RPMI8226 (cell line): ENCODE measurements at regions not wholly inside any gene's neighbourhood (a gene's known extent, or its start where the extent isn't known, plus 50 kb on each side); places are given as distances from the start of the nearest gene placed in this dataset.

Experiments
- DNase-seq: peaks from one replicate; pipeline ENCODE4 v3.0.0-alpha.2; 2015

DNA sequence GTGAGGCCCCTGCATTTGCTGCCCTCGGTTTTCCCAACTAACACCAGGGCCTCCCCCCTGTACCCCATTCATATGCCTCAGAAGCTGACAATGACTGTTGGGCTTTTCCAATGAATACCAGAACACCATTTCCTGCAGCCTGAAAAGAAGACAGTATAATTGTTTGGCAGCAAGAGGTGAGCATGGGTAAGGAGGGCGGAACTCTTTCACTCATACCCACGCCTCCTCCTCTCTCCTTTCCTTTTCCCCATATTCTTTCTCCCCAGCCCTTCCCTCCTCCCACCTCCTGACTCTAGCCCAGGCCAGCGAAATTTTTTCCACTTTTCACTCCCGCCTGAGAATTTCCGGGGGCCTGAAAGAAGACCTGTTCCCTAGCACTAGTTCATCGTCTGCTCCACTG is 58.0 kb upstream of the CHST1 start:
- DNase-seq, result no peak

- peak; percentile 3 for DNase-seq
These were observed 56.7 kb upstream of the CHST1 start for GRCh38 chr11:45722144-45722543.

DNA sequence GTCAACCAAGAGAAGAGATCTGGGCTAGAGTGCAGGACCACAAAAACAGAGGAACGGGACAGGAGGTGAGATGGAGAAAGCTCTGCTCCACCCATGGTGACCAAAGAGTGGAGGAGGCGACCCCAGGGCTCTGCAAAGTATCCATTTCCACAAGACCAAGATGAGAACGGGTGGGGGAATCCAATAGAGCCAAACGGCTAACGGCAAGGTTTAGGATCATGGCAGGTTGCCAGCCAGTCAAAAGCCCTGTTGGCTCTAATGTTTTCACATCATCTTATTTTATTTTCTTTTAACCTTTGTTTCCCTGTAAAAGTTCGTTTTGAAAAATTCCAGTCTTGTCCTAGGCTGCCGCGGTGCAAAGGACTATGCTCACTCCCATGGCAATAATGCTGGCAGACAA is 52.1 kb upstream of the CHST1 start:
- no peak for DNase-seq

GRCh38 chr11:45715418-45715817 is 50.0 kb upstream of the CHST1 start:
- DNase-seq, result no peak
